Endothelial cell (in vitro differentiated cells): ENCODE measurements at regions not wholly inside any gene's neighbourhood (a gene's known extent, or its start where the extent isn't known, plus 50 kb on each side); places are given as distances from the start of the nearest gene placed in this dataset.
"Not testable (repeated sequence)": the region's sequence is repeated elsewhere in the genome, so short reads cannot be mapped to it uniquely, and the experiment has no call there.

ENCODE experiments used
- DNase-seq: peaks from one replicate; pipeline ENCODE4 v3.0.0; 2021; ENCODE audit warnings: low spot score
- H3K27ac Mint-ChIP-seq: one replicate; pipeline ENCODE4 v1.8.0; 2021; ENCODE audit warnings: mixed read lengths, inconsistent platforms; ENCODE audit not compliant: unreplicated experiment
- H3K27me3 Mint-ChIP-seq: one replicate; pipeline ENCODE4 v1.8.0; 2021; ENCODE audit warnings: mild to moderate bottlenecking, moderate library complexity, mixed read lengths, inconsistent platforms; ENCODE audit not compliant: unreplicated experiment
- H3K36me3 Mint-ChIP-seq: one replicate; pipeline ENCODE4 v1.8.0; 2021; ENCODE audit warnings: mild to moderate bottlenecking, low read depth, mixed read lengths, inconsistent platforms; ENCODE audit not compliant: unreplicated experiment
- H3K4me1 Mint-ChIP-seq: one replicate; pipeline ENCODE4 v1.8.0; 2021; ENCODE audit warnings: mild to moderate bottlenecking, mixed read lengths, inconsistent platforms; ENCODE audit not compliant: unreplicated experiment
- H3K4me3 Mint-ChIP-seq: one replicate; pipeline ENCODE4 v1.8.0; 2021; ENCODE audit warnings: mild to moderate bottlenecking, mixed read lengths, inconsistent platforms; ENCODE audit not compliant: unreplicated experiment
- H3K9me3 Mint-ChIP-seq: one replicate; pipeline ENCODE4 v1.8.0; 2021; ENCODE audit warnings: mixed read lengths, inconsistent platforms; ENCODE audit not compliant: unreplicated experiment
- CTCF ChIP-seq: fragments of 200-600 bp; sonication (generic); IDR thresholded peaks from one replicate; pipeline ENCODE4 v1.5.0; 2021; ENCODE audit warnings: antibody characterized with exemption; ENCODE audit not compliant: unreplicated experiment

- no peaks in the 10 kb centered on the region for H3K27me3 Mint-ChIP-seq
- H3K36me3 Mint-ChIP-seq = no peaks in the 10 kb centered on the region
- no peak overlapping the region for H3K27ac Mint-ChIP-seq
- TF ChIP-seq CTCF = no peak
- no peak for DNase-seq
- H3K4me3 Mint-ChIP-seq = no peak overlapping the region
- no peaks in the 10 kb centered on the region for H3K9me3 Mint-ChIP-seq
- H3K4me1 Mint-ChIP-seq = no peaks in the 10 kb centered on the region
Measured at GRCh38 chr9:71268871-71269635, 147.6 kb upstream of the TRPM3 start.

- H3K27ac Mint-ChIP-seq = no peak overlapping the region
- H3K9me3 Mint-ChIP-seq = no peaks in the 10 kb centered on the region
- no peak overlapping the region for H3K4me3 Mint-ChIP-seq
Measured at GRCh38 chr9:71263451-71263850, 142.0 kb upstream of the TRPM3 start.

GRCh38 chr9:71260419-71260818 is 139.0 kb upstream of the TRPM3 start:
- not testable (repeated sequence) for H3K27ac Mint-ChIP-seq, H3K36me3 Mint-ChIP-seq, H3K4me1 Mint-ChIP-seq, H3K4me3 Mint-ChIP-seq, DNase-seq, H3K9me3 Mint-ChIP-seq, H3K27me3 Mint-ChIP-seq

More at GRCh38 chr9:71263451-71263850, 142.0 kb upstream of the TRPM3 start:
- Mint-ChIP-seq H3K4me1 (no peaks in the 10 kb centered on the region), H3K27me3 (no peaks in the 10 kb centered on the region), H3K36me3 (no peaks in the 10 kb centered on the region)
- TF ChIP-seq CTCF = no peak
- no peak for DNase-seq

- no peak overlapping the region for H3K27ac Mint-ChIP-seq
- H3K27me3 Mint-ChIP-seq = no peaks in the 10 kb centered on the region
- no peaks in the 10 kb centered on the region for H3K9me3 Mint-ChIP-seq
- no peaks in the 10 kb centered on the region for H3K4me1 Mint-ChIP-seq
- H3K36me3 Mint-ChIP-seq = no peaks in the 10 kb centered on the region
- DNase-seq = no peak
- H3K4me3 Mint-ChIP-seq = no peak overlapping the region
- TF ChIP-seq CTCF = no peak
Measured at GRCh38 chr9:71254592-71255277, 133.3 kb upstream of the TRPM3 start.

- no peak for DNase-seq
- no peaks in the 10 kb centered on the region for H3K36me3 Mint-ChIP-seq
- no peaks in the 10 kb centered on the region for H3K9me3 Mint-ChIP-seq
- H3K4me3 Mint-ChIP-seq = no peak overlapping the region
- TF ChIP-seq CTCF = no peak
- H3K27me3 Mint-ChIP-seq = no peaks in the 10 kb centered on the region
- H3K27ac Mint-ChIP-seq = no peak overlapping the region
- H3K4me1 Mint-ChIP-seq = no peaks in the 10 kb centered on the region
Measured at GRCh38 chr9:71253011-71253410, 131.6 kb upstream of the TRPM3 start.
